ENCODE measurements at regions not wholly inside any gene's neighbourhood (a gene's known extent, or its start where the extent isn't known, plus 50 kb on each side); places are given as distances from the start of the nearest gene placed in this dataset.

DNA sequence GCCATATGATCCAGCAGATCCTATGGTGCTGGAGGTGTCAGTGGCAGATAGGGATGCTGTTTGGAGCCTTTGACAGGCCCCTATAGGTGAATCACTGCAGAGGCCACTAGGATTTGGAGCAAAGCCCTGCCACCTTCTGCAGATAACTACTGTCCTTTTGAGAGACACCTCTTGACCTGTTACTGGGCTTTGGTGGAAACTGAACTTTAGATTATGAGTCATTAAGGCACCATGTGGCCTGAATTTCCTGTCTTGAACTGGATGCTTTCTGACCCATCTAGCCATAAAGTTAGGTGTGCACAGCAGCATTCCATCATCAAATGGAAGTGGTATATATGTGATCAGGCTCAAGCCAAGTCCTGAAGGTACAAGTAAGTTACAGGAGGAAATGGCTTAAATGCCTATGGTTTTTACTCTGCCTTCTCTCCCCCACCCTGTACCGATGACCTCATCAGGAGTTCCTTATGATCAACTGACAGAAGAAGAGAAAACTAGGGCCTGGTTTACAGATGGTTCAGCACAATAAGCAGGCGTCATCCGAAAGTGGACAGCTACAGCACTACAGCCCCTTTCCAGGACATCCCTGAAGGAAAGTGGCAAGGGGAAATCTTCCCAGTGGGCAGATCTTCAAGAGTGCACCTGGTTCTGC is 565.6 kb upstream of the AGTR1 start:
- Histone ChIP-seq H3K4me3 (ENCODE audit: low read depth, low read length) (no peak overlapping the region), H3K9me3 (ENCODE audit: control insufficient read depth, low read length) (no peaks in the 10 kb centered on the region), H3K36me3 (ENCODE audit: control insufficient read depth, insufficient read depth, low read length) (no peaks in the 10 kb centered on the region), H3K27me3 (ENCODE audit: control insufficient read depth, insufficient read depth, low read length) (no peaks in the 10 kb centered on the region), H3K9ac (no peak overlapping the region), H3K79me2 (no peaks in the 10 kb centered on the region), H2AFZ (no peak overlapping the region), H3K4me1 (no peaks in the 10 kb centered on the region), H3K4me2 (ENCODE audit: low read length) (no peak overlapping the region), H3K27ac (no peak overlapping the region)
- TF ChIP-seq, protein P1, sequence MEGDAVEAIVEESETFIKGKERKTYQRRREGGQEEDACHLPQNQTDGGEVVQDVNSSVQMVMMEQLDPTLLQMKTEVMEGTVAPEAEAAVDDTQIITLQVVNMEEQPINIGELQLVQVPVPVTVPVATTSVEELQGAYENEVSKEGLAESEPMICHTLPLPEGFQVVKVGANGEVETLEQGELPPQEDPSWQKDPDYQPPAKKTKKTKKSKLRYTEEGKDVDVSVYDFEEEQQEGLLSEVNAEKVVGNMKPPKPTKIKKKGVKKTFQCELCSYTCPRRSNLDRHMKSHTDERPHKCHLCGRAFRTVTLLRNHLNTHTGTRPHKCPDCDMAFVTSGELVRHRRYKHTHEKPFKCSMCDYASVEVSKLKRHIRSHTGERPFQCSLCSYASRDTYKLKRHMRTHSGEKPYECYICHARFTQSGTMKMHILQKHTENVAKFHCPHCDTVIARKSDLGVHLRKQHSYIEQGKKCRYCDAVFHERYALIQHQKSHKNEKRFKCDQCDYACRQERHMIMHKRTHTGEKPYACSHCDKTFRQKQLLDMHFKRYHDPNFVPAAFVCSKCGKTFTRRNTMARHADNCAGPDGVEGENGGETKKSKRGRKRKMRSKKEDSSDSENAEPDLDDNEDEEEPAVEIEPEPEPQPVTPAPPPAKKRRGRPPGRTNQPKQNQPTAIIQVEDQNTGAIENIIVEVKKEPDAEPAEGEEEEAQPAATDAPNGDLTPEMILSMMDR (IDR thresholded peaks at IDR 0.05), result no peak

DNA sequence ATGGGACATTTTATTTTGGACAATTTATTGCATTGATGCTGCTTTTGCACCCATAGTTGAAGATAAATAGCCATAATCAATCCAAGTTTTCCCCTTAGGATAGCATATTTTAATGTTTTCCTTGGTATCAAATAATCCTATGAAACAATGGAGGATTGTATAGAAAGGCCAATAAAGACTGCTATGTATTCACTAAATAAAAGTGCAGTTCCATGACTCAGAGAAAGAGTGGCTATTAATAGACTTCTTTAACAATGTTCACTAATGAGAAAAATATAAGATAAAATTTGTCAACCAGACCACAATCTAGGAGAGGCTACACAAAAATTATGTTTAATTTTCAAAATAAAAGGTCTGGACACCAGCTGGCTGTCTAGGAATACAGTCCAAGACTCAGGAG is 560.9 kb upstream of the AGTR1 start:
- no peaks in the 10 kb centered on the region for H3K9me3 ChIP-seq (ENCODE audit: control insufficient read depth, low read length)
- no peaks in the 10 kb centered on the region for H3K36me3 ChIP-seq (ENCODE audit: control insufficient read depth, insufficient read depth, low read length)
- H3K9ac ChIP-seq, result no peak overlapping the region
- H3K4me3 ChIP-seq (ENCODE audit: low read depth, low read length), result no peak overlapping the region
- H3K27me3 ChIP-seq (ENCODE audit: control insufficient read depth, insufficient read depth, low read length), result no peaks in the 10 kb centered on the region
- H2AFZ ChIP-seq, result no peak overlapping the region
- H3K27ac ChIP-seq, result no peak overlapping the region
- H3K79me2 ChIP-seq, result no peaks in the 10 kb centered on the region
- H3K4me1 ChIP-seq, result no peaks in the 10 kb centered on the region
- H3K4me2 ChIP-seq (ENCODE audit: low read length), result no peak overlapping the region
- TF ChIP-seq, protein P1 (IDR thresholded peaks at IDR 0.05), result no peak

DNA sequence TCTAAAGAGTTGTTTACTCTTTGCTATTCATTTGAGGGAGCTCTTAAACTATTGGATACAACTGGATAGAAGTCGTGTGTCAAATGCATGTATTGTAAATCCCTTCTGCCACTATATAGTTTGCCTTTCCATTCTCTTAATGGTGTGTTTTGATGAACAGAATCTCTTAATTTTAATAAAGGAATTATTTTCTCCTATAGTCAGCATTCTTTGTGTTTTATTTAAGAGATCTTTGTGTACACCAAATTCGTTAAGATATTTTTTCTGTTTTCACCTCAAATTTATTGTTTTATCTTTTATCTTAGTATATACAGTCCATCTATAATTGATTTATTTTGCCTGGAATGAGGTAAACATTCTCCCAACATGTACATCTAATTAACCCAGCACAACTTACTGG is 551.5 kb upstream of the AGTR1 start:
- H3K36me3 ChIP-seq (ENCODE audit: control insufficient read depth, insufficient read depth, low read length), result no peaks in the 10 kb centered on the region
- no peak overlapping the region for H3K9ac ChIP-seq
- no peak overlapping the region for H3K4me2 ChIP-seq (ENCODE audit: low read length)
- H3K4me1 ChIP-seq, result no peaks in the 10 kb centered on the region
- no peak overlapping the region for H3K27ac ChIP-seq
- no peaks in the 10 kb centered on the region for H3K79me2 ChIP-seq
- no peak overlapping the region for H3K4me3 ChIP-seq (ENCODE audit: low read depth, low read length)
- H3K9me3 ChIP-seq (ENCODE audit: control insufficient read depth, low read length), result no peaks in the 10 kb centered on the region
- no peak overlapping the region for H2AFZ ChIP-seq
- no peaks in the 10 kb centered on the region for H3K27me3 ChIP-seq (ENCODE audit: control insufficient read depth, insufficient read depth, low read length)
- TF ChIP-seq, protein P1 (IDR thresholded peaks at IDR 0.05), result no peak

DNA sequence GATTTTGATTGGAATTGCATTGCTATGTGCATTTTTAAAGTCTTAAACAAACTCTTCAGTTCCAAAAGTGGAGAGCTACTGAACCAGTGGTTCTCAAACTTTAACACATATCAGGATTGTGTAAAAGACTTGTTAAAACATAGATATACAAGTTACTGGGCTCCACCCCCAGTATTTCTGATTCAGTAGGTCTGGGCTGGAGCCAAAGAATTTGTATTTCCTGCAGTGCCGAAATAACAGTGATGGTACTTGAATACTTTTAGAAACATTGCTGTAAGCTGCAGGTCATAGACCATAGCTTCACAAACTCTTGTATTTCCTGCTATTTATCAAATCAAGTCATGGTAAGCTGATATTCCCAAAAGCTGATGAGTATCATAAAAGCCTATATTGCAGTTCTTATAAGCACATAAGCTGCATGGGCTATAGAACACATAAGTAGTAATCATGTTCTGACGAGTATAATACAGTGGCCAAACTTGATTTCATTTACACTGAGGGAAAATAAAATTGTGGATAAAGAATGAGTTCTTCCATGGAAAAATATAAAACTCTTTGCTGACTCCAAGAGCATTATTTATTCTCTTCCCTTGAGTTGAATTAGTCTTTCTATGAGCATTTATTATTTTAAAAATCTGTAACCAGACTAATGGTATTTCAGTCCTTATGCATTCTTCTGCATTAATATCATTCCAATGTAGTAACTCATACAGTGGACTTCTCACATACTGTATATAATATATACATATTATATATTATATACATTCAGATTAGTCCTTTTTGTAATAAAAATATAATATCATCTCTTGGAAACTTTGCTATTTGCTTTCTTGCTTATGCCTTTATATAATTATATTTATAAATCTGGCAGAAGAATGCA is 550.5 kb upstream of the AGTR1 start:
- no peak overlapping the region for H3K4me2 ChIP-seq (ENCODE audit: low read length)
- no peak overlapping the region for H3K9ac ChIP-seq
- no peak overlapping the region for H3K27ac ChIP-seq
- no peak overlapping the region for H3K4me3 ChIP-seq (ENCODE audit: low read depth, low read length)
- H2AFZ ChIP-seq, result no peak overlapping the region
- H3K27me3 ChIP-seq (ENCODE audit: control insufficient read depth, insufficient read depth, low read length), result no peaks in the 10 kb centered on the region
- no peaks in the 10 kb centered on the region for H3K4me1 ChIP-seq
- H3K9me3 ChIP-seq (ENCODE audit: control insufficient read depth, low read length), result no peaks in the 10 kb centered on the region
- H3K36me3 ChIP-seq (ENCODE audit: control insufficient read depth, insufficient read depth, low read length), result no peaks in the 10 kb centered on the region
- TF ChIP-seq, protein P1 (IDR thresholded peaks at IDR 0.05), result no peak
- no peaks in the 10 kb centered on the region for H3K79me2 ChIP-seq

Data from parathyroid adenoma (tissue), 2 donors.